GM23338 (cell line): ENCODE measurements at regions not wholly inside any gene's neighbourhood (a gene's known extent, or its start where the extent isn't known, plus 50 kb on each side); places are given as distances from the start of the nearest gene placed in this dataset.

Experiments
- ATAC-seq: fragments of 200-7000 bp; cut with Tn5 transposase; 3 replicates; pipeline ENCODE4 v1.9.1; 2020
- DNase-seq: peaks from one replicate; pipeline ENCODE4 v3.0.0-alpha.2; 2015; ENCODE audit warnings: low spot score
- H2AFZ ChIP-seq: fragments of 200-600 bp; sonication (generic); 2 replicates; pipeline ENCODE4 v1.8.0; 2016; ENCODE audit warnings: antibody characterized with exemption, mild to moderate bottlenecking, moderate library complexity
- H3F3A ChIP-seq: fragments of 200-600 bp; sonication (generic); replicated peaks from 2 replicates; pipeline ENCODE4 v1.8.0; 2017; ENCODE audit warnings: antibody characterized with exemption, mixed run types, low read depth
- H3K27ac ChIP-seq: fragments of 200-600 bp; sonication (generic); 2 replicates; pipeline ENCODE4 v1.6.1; 2016; ENCODE audit warnings: low read depth
- H3K27me3 ChIP-seq: fragments of 200-600 bp; sonication (generic); 2 replicates; pipeline ENCODE4 v1.8.0; 2016; ENCODE audit warnings: mild to moderate bottlenecking, mixed run types, moderate library complexity; ENCODE audit not compliant: insufficient read depth
- H3K36me3 ChIP-seq: fragments of 200-600 bp; sonication (generic); 2 replicates; pipeline ENCODE4 v1.8.0; 2016; ENCODE audit warnings: mild to moderate bottlenecking; ENCODE audit not compliant: insufficient read depth
- H3K4me1 ChIP-seq: fragments of 200-600 bp; sonication (generic); 2 replicates; pipeline ENCODE4 v1.8.0; 2016; ENCODE audit warnings: mild to moderate bottlenecking, moderate library complexity; ENCODE audit not compliant: insufficient read depth
- H3K4me2 ChIP-seq: fragments of 200-600 bp; sonication (generic); 2 replicates; pipeline ENCODE4 v1.7.1; 2017; ENCODE audit warnings: mixed run types
- H3K4me3 ChIP-seq: fragments of 200-600 bp; sonication (generic); 2 replicates; pipeline ENCODE4 v1.6.1; 2016; ENCODE audit warnings: mixed run types
- H3K79me2 ChIP-seq: fragments of 200-600 bp; sonication (generic); replicated peaks from 2 replicates; pipeline ENCODE4 v1.8.0; 2017; ENCODE audit warnings: mild to moderate bottlenecking; ENCODE audit not compliant: insufficient read depth
- H3K9me2 ChIP-seq: fragments of 200-600 bp; sonication (generic); 2 replicates; pipeline ENCODE4 v1.8.0; 2017; ENCODE audit not compliant: insufficient read depth
- H4K20me1 ChIP-seq: fragments of 200-600 bp; sonication (generic); replicated peaks from 2 replicates; pipeline ENCODE4 v1.8.0; 2017; ENCODE audit warnings: mild to moderate bottlenecking; ENCODE audit not compliant: insufficient read depth
- H3K27ac Mint-ChIP-seq: 2 replicates; pipeline ENCODE4 v1.8.0; 2020; ENCODE audit warnings: inconsistent platforms, mild to moderate bottlenecking, moderate library complexity, mixed read lengths
- H3K27me3 Mint-ChIP-seq: 3 replicates; pipeline ENCODE4 v1.8.0; 2022; ENCODE audit warnings: low read depth, mild to moderate bottlenecking, moderate library complexity, mixed read lengths, inconsistent platforms; ENCODE audit not compliant: insufficient read depth, poor library complexity
- H3K36me3 Mint-ChIP-seq: 3 replicates; pipeline ENCODE4 v1.8.0; 2021; ENCODE audit warnings: low read depth, mild to moderate bottlenecking, inconsistent platforms, moderate library complexity, mixed read lengths
- H3K4me1 Mint-ChIP-seq: 3 replicates; pipeline ENCODE4 v1.8.0; 2020; ENCODE audit warnings: mild to moderate bottlenecking, inconsistent platforms, mixed read lengths
- H3K4me3 Mint-ChIP-seq: 3 replicates; pipeline ENCODE4 v1.8.0; 2021; ENCODE audit warnings: moderate library complexity, mild to moderate bottlenecking, inconsistent platforms, mixed read lengths
- H3K9me3 Mint-ChIP-seq: 3 replicates; pipeline ENCODE4 v1.8.0; 2020; ENCODE audit warnings: moderate library complexity, mild to moderate bottlenecking, inconsistent platforms, mixed read lengths
- CREB1 ChIP-seq: fragments of 250-450 bp; sonication (Bioruptor Pico); IDR thresholded peaks from 2 replicates; pipeline ENCODE4 v1.5.0; 2020; ENCODE audit warnings: low read depth, mild to moderate bottlenecking, moderate library complexity
- EZH2 ChIP-seq: fragments of 200-600 bp; sonication (generic); IDR thresholded peaks from one replicate; pipeline ENCODE4 v1.8.0; 2017; ENCODE audit warnings: antibody characterized with exemption, mild to moderate bottlenecking, low read depth; ENCODE audit not compliant: unreplicated experiment
- EZH2phosphoT487 ChIP-seq: fragments of 200-600 bp; sonication (generic); IDR thresholded peaks from one replicate; pipeline ENCODE4 v1.8.1; 2018; ENCODE audit warnings: antibody characterized with exemption; ENCODE audit not compliant: unreplicated experiment
- JUNB ChIP-seq: IDR thresholded peaks from one replicate; pipeline ENCODE4 v1.6.1; 2016; ENCODE audit warnings: antibody characterized with exemption; ENCODE audit not compliant: unreplicated experiment
- NANOG ChIP-seq: IDR thresholded peaks from 2 replicates; pipeline ENCODE4 v1.6.1; 2016; ENCODE audit warnings: antibody characterized with exemption, borderline replicate concordance
- POLR2AphosphoS5 ChIP-seq: IDR thresholded peaks from 2 replicates; pipeline ENCODE4 v1.6.1; 2016; ENCODE audit warnings: antibody characterized with exemption, low read depth
- STAT1 ChIP-seq: IDR thresholded peaks from one replicate; pipeline ENCODE4 v1.6.1; 2016; ENCODE audit warnings: antibody characterized with exemption; ENCODE audit not compliant: unreplicated experiment
- ZNF331 ChIP-seq: fragments of 250-450 bp; sonication (Bioruptor Pico); IDR thresholded peaks from 2 replicates; pipeline ENCODE4 v1.5.0; 2020; ENCODE audit warnings: low read depth, mild to moderate bottlenecking, moderate library complexity
- TF ChIP-seq, protein P1 (sequence below), 2 experiments: fragments of 200-600 bp in 1 of 2; sonication (generic) in 1 of 2; conservative IDR thresholded peaks; 2 replicates each; pipeline versions ENCODE4 v1.5.1 to v1.6.1; 2016 to 2017; ENCODE audit warnings: antibody characterized with exemption in 2 of 2, low read depth in 2 of 2, mild to moderate bottlenecking in 2 of 2, moderate library complexity in 1 of 2
- TF ChIP-seq, protein P2 (sequence below): fragments of 250-450 bp; sonication (Bioruptor Pico); IDR thresholded peaks from 2 replicates; pipeline ENCODE4 v1.5.0; 2020; ENCODE audit warnings: mild to moderate bottlenecking, moderate library complexity
- TF ChIP-seq, protein P3 (sequence below): IDR thresholded peaks from 2 replicates; pipeline ENCODE4 v1.6.1; 2016; ENCODE audit warnings: antibody characterized with exemption
- TF ChIP-seq, protein P4 (sequence below): IDR thresholded peaks from one replicate; pipeline ENCODE4 v1.6.1; 2018; ENCODE audit warnings: antibody characterized with exemption; ENCODE audit not compliant: unreplicated experiment

DNA sequence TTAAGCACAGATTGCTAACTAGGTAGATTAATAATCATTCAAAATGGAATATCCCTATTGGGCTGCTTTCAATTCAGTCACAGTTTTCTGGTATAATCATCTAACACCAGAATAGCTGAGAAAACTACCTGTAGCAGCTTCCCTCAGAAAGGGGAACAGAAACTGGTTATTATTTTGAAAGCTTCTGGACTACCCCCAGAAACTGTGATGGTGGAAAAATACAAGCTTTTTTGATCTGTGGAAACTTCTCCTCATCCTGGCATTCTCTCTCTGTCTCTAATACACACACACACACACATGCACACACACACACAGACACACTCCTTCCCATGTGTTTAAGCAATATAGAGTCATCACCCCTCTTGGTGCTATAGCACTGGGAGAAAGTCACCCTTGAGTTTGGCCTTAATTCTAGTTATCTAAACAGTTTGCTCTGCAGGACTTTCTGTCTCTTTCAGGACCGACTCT, 251.5 kb upstream of the LMO3 start:
- Histone ChIP-seq H3K9me2 (no peaks in the 10 kb centered on the region), H3K27me3 (no peaks in the 10 kb centered on the region), H3K4me3 (no peak overlapping the region), H3F3A (no peaks in the 10 kb centered on the region), H3K79me2 (no peaks in the 10 kb centered on the region), H2AFZ (peak overlapping the region; percentile 50; the same call in 1 of the 2 replicates), H3K4me1 (no peaks in the 10 kb centered on the region), H3K4me2 (no peak overlapping the region), H3K36me3 (no peaks in the 10 kb centered on the region), H3K27ac (no peak overlapping the region), H4K20me1 (no peaks in the 10 kb centered on the region)
- Mint-ChIP-seq H3K4me1 (peaks cover 2% of the 10 kb centered on the region; the same call in 2 of the 3 replicates), H3K27me3 (peaks cover 4% of the 10 kb centered on the region), H3K9me3 (no peaks in the 10 kb centered on the region), H3K4me3 (no peak overlapping the region), H3K27ac (no peak overlapping the region), H3K36me3 (no peaks in the 10 kb centered on the region)
- ATAC-seq = no peak
- DNase-seq = no peak
- TF ChIP-seq JUNB = no peak
- TF ChIP-seq, protein P1, sequence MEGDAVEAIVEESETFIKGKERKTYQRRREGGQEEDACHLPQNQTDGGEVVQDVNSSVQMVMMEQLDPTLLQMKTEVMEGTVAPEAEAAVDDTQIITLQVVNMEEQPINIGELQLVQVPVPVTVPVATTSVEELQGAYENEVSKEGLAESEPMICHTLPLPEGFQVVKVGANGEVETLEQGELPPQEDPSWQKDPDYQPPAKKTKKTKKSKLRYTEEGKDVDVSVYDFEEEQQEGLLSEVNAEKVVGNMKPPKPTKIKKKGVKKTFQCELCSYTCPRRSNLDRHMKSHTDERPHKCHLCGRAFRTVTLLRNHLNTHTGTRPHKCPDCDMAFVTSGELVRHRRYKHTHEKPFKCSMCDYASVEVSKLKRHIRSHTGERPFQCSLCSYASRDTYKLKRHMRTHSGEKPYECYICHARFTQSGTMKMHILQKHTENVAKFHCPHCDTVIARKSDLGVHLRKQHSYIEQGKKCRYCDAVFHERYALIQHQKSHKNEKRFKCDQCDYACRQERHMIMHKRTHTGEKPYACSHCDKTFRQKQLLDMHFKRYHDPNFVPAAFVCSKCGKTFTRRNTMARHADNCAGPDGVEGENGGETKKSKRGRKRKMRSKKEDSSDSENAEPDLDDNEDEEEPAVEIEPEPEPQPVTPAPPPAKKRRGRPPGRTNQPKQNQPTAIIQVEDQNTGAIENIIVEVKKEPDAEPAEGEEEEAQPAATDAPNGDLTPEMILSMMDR (conservative IDR thresholded peaks at IDR 0.05; ENCODE audit: low read depth in 2 of 2) = no peak
- TF ChIP-seq NANOG = no peak
- TF ChIP-seq POLR2AphosphoS5 = no peak
- TF ChIP-seq CREB1 = no peak
- TF ChIP-seq, protein P2, sequence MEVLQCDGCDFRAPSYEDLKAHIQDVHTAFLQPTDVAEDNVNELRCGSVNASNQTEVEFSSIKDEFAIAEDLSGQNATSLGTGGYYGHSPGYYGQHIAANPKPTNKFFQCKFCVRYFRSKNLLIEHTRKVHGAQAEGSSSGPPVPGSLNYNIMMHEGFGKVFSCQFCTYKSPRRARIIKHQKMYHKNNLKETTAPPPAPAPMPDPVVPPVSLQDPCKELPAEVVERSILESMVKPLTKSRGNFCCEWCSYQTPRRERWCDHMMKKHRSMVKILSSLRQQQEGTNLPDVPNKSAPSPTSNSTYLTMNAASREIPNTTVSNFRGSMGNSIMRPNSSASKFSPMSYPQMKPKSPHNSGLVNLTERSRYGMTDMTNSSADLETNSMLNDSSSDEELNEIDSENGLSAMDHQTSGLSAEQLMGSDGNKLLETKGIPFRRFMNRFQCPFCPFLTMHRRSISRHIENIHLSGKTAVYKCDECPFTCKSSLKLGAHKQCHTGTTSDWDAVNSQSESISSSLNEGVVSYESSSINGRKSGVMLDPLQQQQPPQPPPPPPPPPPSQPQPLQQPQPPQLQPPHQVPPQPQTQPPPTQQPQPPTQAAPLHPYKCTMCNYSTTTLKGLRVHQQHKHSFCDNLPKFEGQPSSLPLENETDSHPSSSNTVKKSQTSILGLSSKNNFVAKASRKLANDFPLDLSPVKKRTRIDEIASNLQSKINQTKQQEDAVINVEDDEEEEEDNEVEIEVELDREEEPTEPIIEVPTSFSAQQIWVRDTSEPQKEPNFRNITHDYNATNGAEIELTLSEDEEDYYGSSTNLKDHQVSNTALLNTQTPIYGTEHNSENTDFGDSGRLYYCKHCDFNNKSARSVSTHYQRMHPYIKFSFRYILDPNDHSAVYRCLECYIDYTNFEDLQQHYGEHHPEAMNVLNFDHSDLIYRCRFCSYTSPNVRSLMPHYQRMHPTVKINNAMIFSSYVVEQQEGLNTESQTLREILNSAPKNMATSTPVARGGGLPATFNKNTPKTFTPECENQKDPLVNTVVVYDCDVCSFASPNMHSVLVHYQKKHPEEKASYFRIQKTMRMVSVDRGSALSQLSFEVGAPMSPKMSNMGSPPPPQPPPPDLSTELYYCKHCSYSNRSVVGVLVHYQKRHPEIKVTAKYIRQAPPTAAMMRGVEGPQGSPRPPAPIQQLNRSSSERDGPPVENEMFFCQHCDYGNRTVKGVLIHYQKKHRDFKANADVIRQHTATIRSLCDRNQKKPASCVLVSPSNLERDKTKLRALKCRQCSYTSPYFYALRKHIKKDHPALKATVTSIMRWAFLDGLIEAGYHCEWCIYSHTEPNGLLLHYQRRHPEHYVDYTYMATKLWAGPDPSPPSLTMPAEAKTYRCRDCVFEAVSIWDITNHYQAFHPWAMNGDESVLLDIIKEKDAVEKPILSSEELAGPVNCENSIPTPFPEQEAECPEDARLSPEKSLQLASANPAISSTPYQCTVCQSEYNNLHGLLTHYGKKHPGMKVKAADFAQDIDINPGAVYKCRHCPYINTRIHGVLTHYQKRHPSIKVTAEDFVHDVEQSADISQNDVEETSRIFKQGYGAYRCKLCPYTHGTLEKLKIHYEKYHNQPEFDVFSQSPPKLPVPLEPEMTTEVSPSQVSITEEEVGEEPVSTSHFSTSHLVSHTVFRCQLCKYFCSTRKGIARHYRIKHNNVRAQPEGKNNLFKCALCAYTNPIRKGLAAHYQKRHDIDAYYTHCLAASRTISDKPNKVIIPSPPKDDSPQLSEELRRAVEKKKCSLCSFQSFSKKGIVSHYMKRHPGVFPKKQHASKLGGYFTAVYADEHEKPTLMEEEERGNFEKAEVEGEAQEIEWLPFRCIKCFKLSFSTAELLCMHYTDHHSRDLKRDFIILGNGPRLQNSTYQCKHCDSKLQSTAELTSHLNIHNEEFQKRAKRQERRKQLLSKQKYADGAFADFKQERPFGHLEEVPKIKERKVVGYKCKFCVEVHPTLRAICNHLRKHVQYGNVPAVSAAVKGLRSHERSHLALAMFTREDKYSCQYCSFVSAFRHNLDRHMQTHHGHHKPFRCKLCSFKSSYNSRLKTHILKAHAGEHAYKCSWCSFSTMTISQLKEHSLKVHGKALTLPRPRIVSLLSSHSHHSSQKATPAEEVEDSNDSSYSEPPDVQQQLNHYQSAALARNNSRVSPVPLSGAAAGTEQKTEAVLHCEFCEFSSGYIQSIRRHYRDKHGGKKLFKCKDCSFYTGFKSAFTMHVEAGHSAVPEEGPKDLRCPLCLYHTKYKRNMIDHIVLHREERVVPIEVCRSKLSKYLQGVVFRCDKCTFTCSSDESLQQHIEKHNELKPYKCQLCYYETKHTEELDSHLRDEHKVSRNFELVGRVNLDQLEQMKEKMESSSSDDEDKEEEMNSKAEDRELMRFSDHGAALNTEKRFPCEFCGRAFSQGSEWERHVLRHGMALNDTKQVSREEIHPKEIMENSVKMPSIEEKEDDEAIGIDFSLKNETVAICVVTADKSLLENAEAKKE = no peak
- TF ChIP-seq ZNF331 = no peak
- no peak for TF ChIP-seq EZH2phosphoT487
- TF ChIP-seq STAT1 = no peak
- TF ChIP-seq, protein P3, sequence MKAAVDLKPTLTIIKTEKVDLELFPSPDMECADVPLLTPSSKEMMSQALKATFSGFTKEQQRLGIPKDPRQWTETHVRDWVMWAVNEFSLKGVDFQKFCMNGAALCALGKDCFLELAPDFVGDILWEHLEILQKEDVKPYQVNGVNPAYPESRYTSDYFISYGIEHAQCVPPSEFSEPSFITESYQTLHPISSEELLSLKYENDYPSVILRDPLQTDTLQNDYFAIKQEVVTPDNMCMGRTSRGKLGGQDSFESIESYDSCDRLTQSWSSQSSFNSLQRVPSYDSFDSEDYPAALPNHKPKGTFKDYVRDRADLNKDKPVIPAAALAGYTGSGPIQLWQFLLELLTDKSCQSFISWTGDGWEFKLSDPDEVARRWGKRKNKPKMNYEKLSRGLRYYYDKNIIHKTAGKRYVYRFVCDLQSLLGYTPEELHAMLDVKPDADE = no peak
- no peak for TF ChIP-seq EZH2
- TF ChIP-seq, protein P4, sequence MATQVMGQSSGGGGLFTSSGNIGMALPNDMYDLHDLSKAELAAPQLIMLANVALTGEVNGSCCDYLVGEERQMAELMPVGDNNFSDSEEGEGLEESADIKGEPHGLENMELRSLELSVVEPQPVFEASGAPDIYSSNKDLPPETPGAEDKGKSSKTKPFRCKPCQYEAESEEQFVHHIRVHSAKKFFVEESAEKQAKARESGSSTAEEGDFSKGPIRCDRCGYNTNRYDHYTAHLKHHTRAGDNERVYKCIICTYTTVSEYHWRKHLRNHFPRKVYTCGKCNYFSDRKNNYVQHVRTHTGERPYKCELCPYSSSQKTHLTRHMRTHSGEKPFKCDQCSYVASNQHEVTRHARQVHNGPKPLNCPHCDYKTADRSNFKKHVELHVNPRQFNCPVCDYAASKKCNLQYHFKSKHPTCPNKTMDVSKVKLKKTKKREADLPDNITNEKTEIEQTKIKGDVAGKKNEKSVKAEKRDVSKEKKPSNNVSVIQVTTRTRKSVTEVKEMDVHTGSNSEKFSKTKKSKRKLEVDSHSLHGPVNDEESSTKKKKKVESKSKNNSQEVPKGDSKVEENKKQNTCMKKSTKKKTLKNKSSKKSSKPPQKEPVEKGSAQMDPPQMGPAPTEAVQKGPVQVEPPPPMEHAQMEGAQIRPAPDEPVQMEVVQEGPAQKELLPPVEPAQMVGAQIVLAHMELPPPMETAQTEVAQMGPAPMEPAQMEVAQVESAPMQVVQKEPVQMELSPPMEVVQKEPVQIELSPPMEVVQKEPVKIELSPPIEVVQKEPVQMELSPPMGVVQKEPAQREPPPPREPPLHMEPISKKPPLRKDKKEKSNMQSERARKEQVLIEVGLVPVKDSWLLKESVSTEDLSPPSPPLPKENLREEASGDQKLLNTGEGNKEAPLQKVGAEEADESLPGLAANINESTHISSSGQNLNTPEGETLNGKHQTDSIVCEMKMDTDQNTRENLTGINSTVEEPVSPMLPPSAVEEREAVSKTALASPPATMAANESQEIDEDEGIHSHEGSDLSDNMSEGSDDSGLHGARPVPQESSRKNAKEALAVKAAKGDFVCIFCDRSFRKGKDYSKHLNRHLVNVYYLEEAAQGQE = no peak
